ENCODE measurements at regions not wholly inside any gene's neighbourhood (a gene's known extent, or its start where the extent isn't known, plus 50 kb on each side); places are given as distances from the start of the nearest gene placed in this dataset.

- no peak overlapping the region for H3K14ac ChIP-seq (ENCODE audit: insufficient read length)
- CTCF ChIA-PET (ENCODE audit: partially characterized antibody), result interaction anchor here (1.0 to 2.9 kb wide), 2 partner anchors 136 to 587 kb away, joined by 4 to 13 read pairs; no protein-coding TSS in a partner anchor
These were observed 89.4 kb upstream of the OPRM1 start for GRCh38 chr6:153949616-153950015.

More at GRCh38 chr6:153949616-153950015, 89.4 kb upstream of the OPRM1 start:
- H3K23ac ChIP-seq (ENCODE audit: insufficient read length), result no peak overlapping the region
- no peaks in the 10 kb centered on the region for H3K9me3 ChIP-seq (ENCODE audit: insufficient read depth in 2 of 2, low read depth in 1 of 2, low read length in 1 of 2)
- no peaks in the 10 kb centered on the region for H3K79me1 ChIP-seq (ENCODE audit: low read depth, low read length)
- H4K91ac ChIP-seq (replicated peaks; ENCODE audit: insufficient read length, low read length), result no peak overlapping the region
- no peak overlapping the region for H4K8ac ChIP-seq (ENCODE audit: extremely low read depth, insufficient read depth, low read length)
- H4K5ac ChIP-seq (ENCODE audit: insufficient read length, low read depth, low read length), result no peak overlapping the region
- FAIRE-seq (no peak), DNase-seq (ENCODE audit: low read depth in 1 of 2, low spot score in 2 of 2) (no peak)
- no peak overlapping the region for H3K56ac ChIP-seq (replicated peaks; ENCODE audit: insufficient read length, low read depth, low read length)
- H2BK20ac ChIP-seq (ENCODE audit: low read length), result no peak overlapping the region
- H2BK120ac ChIP-seq (replicated peaks; ENCODE audit: low read depth, low read length), result no peak overlapping the region
- no peaks in the 10 kb centered on the region for H4K20me1 ChIP-seq (replicated peaks in 1 of 2; ENCODE audit: control insufficient read depth in 1 of 2, insufficient read depth in 2 of 2, low read length in 2 of 2)
- POLR2A ChIA-PET (ENCODE audit: partially characterized antibody), result no interaction called here
- H2BK12ac ChIP-seq (ENCODE audit: low read depth, low read length), result no peak overlapping the region
- H3K23me2 ChIP-seq (ENCODE audit: low read depth, low read length), result no peaks in the 10 kb centered on the region
- no peaks in the 10 kb centered on the region for H3K79me2 ChIP-seq (ENCODE audit: control insufficient read depth in 1 of 2, insufficient read depth in 2 of 2, low read length in 2 of 2)
- H3K4me3 ChIP-seq (ENCODE audit: extremely low read depth in 1 of 4, insufficient read depth in 2 of 4, low read depth in 3 of 4, low read length in 4 of 4), result no peak overlapping the region
- H3K9ac ChIP-seq (replicated peaks in 1 of 4; ENCODE audit: extremely low read depth in 1 of 4, low read depth in 3 of 4, low read length in 3 of 4), result no peak overlapping the region
- H2AK5ac ChIP-seq (ENCODE audit: low read depth, low read length), result no peak overlapping the region
- no peaks in the 10 kb centered on the region; a peak in 1 of 7 replicates for H3K4me1 ChIP-seq (replicated peaks in 1 of 4; ENCODE audit: control insufficient read depth in 3 of 4, insufficient read depth in 4 of 4, low read length in 3 of 4)
- 92% methylated on average over 4 of the region's 4 CpGs; no CpG with 5 or more reads in 1 of the 2 experiments for WGBS, 2 experiments (ENCODE audit: extremely low coverage in 1 of 2, insufficient coverage in 1 of 2, insufficient read length in 1 of 2, insufficient replicate concordance in 2 of 2, low coverage in 1 of 2, low lambda C conversion rate in 2 of 2, missing lambda C conversion rate in 1 of 2)
- no peak overlapping the region for H2BK15ac ChIP-seq (ENCODE audit: low read length)
- no peak overlapping the region for H2BK5ac ChIP-seq (ENCODE audit: low read depth, low read length)
- no peaks in the 10 kb centered on the region for H3K27me3 ChIP-seq (replicated peaks in 1 of 4; ENCODE audit: control insufficient read depth in 3 of 4, extremely low read depth in 1 of 4, insufficient read depth in 3 of 4, low read length in 3 of 4)
- no peak overlapping the region for H3K18ac ChIP-seq (ENCODE audit: extremely low read depth, low read length)
- no peak overlapping the region for H3K27ac ChIP-seq (ENCODE audit: low read depth, low read length)
- no peak overlapping the region for H2AFZ ChIP-seq (ENCODE audit: low read length)
- no peaks in the 10 kb centered on the region for H3K36me3 ChIP-seq (ENCODE audit: control insufficient read depth in 2 of 4, insufficient read depth in 4 of 4, low read length in 3 of 4)
- TF ChIP-seq ZNF274 (IDR thresholded peaks at IDR 0.05; ENCODE audit: borderline replicate concordance, extremely low read depth, low read length), result no peak
- no peak for TF ChIP-seq GTF2F1 (IDR thresholded peaks at IDR 0.05; ENCODE audit: borderline replicate concordance, low read depth, low read length)
- no peak for TF ChIP-seq RFX5 (IDR thresholded peaks at IDR 0.05; ENCODE audit: borderline replicate concordance, low read depth, low read length)
- no peak for TF ChIP-seq RNF2 (IDR thresholded peaks at IDR 0.05; ENCODE audit: borderline replicate concordance, low read depth, low read length, missing control alignments, poor library complexity, severe bottlenecking)
- no peak for TF ChIP-seq SP1 (IDR thresholded peaks at IDR 0.05; ENCODE audit: low read depth, low read length)
- no peak for TF ChIP-seq SRF (IDR thresholded peaks at IDR 0.05; ENCODE audit: low read depth, low read length)
- no peak for TF ChIP-seq MAFK (IDR thresholded peaks at IDR 0.05; ENCODE audit: low read depth, low read length)
- no peak for TF ChIP-seq EZH2 (IDR thresholded peaks at IDR 0.05; ENCODE audit: low read depth, low read length, severe bottlenecking)
- no peak for TF ChIP-seq KDM1A (IDR thresholded peaks at IDR 0.05; ENCODE audit: borderline replicate concordance, low read length)
- no peak overlapping the region for H3K4ac ChIP-seq (replicated peaks; ENCODE audit: insufficient read length, low read depth, low read length)
- H3K4me2 ChIP-seq (ENCODE audit: insufficient read depth in 1 of 2, low read depth in 2 of 2, low read length in 2 of 2), result no peak overlapping the region
